RWPE1 (cell line): ENCODE measurements at regions not wholly inside any gene's neighbourhood (a gene's known extent, or its start where the extent isn't known, plus 50 kb on each side); places are given as distances from the start of the nearest gene placed in this dataset.
A peak's percentile ranks its signal among the peaks of the same experiment; 100 is the strongest.

Experiments
- CTCF ChIA-PET: fragments of 350-600 bp; sonication (Branson Sonifier 250); formaldehyde crosslinking; extraction: SDS; loops from one replicate; lab custom pipeline; 2021; lab: Yijun Ruan, JAX
- POLR2A ChIA-PET: fragments of 400-600 bp; formaldehyde crosslinking; extraction: SDS; loops from one replicate; lab custom pipeline; 2020; ENCODE audit warnings: antibody characterized with exemption; ENCODE audit not compliant: low non-redundant PET; lab: Yijun Ruan, JAX
- DNase-seq: peaks from one replicate; pipeline ENCODE4 v3.0.0; 2012; ENCODE audit warnings: low spot score
- H3K27ac ChIP-seq: fragments of 450-650 bp; 2 replicates; pipeline ENCODE4 v1.5.1; 2017
- TF ChIP-seq, protein P1 (sequence below): fragments of 450-650 bp; conservative IDR thresholded peaks from 2 replicates; pipeline ENCODE4 v1.5.1; 2017; ENCODE audit warnings: low read depth, mild to moderate bottlenecking

DNA sequence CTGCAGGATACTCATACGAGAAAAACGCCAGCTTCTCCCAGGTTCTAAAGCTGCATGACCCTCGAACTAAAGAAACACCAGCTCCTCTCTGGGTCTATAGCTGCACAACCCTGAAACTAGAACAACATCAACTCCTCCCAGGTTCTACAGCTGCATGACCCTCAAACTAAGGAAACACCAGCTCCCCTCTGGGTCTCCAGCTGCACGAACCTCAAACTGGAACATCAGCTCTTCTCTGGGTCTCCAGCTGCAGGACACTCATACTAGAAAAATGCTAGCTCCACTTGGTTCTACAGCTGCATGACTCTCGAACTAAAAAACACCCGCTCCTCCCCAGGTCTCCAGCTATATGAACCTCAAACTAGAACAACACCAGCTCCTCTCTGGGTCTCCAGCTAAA lies 811.1 kb downstream of the CDH9 start:
- DNase-seq: no peak
- ChIA-PET CTCF (interaction anchor here (0.6 kb wide), 1 partner anchor 526 kb away, joined by 3 read pairs; no protein-coding TSS in a partner anchor), POLR2A (no interaction called here)
- TF ChIP-seq, protein P1, sequence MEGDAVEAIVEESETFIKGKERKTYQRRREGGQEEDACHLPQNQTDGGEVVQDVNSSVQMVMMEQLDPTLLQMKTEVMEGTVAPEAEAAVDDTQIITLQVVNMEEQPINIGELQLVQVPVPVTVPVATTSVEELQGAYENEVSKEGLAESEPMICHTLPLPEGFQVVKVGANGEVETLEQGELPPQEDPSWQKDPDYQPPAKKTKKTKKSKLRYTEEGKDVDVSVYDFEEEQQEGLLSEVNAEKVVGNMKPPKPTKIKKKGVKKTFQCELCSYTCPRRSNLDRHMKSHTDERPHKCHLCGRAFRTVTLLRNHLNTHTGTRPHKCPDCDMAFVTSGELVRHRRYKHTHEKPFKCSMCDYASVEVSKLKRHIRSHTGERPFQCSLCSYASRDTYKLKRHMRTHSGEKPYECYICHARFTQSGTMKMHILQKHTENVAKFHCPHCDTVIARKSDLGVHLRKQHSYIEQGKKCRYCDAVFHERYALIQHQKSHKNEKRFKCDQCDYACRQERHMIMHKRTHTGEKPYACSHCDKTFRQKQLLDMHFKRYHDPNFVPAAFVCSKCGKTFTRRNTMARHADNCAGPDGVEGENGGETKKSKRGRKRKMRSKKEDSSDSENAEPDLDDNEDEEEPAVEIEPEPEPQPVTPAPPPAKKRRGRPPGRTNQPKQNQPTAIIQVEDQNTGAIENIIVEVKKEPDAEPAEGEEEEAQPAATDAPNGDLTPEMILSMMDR: no peak
- H3K27ac ChIP-seq: no peak overlapping the region

- no peak for DNase-seq
- H3K27ac ChIP-seq: no peak overlapping the region
- CTCF ChIA-PET: no interaction called here
- POLR2A ChIA-PET: no interaction called here
- TF ChIP-seq, protein P1: no peak
Measured at GRCh38 chr5:26205121-26205520, 833.3 kb downstream of the CDH9 start.

DNA sequence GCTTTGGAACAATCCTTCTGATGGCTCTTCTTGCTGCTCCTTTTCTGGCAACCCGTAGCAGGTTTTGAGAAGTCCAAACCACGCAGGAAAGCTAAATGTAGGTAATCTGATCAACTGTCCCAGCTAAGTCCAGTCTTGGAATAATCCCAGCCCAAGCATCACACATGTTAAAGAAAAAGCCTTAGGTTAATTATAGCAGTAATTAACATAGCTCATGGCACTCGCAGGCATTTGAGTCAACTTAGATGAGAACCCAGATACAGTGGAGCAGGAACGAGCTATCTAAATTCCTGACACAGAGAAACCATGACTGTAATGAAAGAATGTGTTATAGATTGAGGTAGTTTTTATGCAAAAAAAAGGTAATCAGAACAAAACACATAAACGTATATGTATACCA lies 844.8 kb downstream of the CDH9 start:
- POLR2A ChIA-PET: no interaction called here
- no peak overlapping the region for H3K27ac ChIP-seq
- DNase-seq: no peak
- CTCF ChIA-PET: no interaction called here
- TF ChIP-seq, protein P1: no peak

- DNase-seq: peak; percentile 47
- POLR2A ChIA-PET: no interaction called here
- TF ChIP-seq, protein P1: no peak
- no peak overlapping the region for H3K27ac ChIP-seq
- CTCF ChIA-PET: no interaction called here
Measured at GRCh38 chr5:26192486-26192885, 845.9 kb downstream of the CDH9 start.

GRCh38 chr5:26181582-26181981 lies 856.8 kb downstream of the CDH9 start:
- ChIA-PET POLR2A (no interaction called here), CTCF (no interaction called here)
- DNase-seq: no peak
- H3K27ac ChIP-seq: no peak overlapping the region
- TF ChIP-seq, protein P1: no peak

DNA sequence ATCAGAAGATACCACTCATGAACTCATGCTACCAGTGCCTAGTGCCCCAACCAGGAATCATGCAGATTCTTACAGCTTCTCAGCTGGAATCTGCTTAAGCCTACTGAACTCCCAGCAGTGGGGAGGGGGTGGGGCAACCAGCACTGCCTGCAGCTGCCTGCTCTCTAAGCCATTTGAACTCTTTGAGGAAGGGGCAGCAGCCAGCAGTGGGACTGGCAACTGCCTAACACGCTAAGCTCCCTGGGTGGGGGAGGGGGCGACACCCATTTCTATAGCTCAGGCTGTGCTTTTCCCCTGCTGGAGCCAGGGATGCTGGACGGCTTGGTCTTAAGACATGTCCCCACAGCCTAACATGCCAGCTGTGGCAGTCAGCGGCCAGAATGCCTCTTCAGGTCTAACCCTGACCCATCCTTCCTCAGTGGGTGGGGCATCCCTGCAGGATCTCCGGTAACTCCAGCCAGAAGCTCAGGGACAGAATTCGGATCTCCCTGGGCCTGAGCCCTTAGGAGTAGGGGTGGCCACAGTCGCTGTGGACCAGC lies 889.7 kb downstream of the CDH9 start:
- TF ChIP-seq, protein P1: no peak
- H3K27ac ChIP-seq: no peak overlapping the region
- DNase-seq: no peak
- ChIA-PET CTCF (no interaction called here), POLR2A (no interaction called here)
